ENCODE measurements at regions not wholly inside any gene's neighbourhood (a gene's known extent, or its start where the extent isn't known, plus 50 kb on each side); places are given as distances from the start of the nearest gene placed in this dataset.
"Not testable (repeated sequence)": the region's sequence is repeated elsewhere in the genome, so short reads cannot be mapped to it uniquely, and the experiment has no call there.

GRCh38 chr7:138316421-138317043, 143.5 kb upstream of the TRIM24 start:
- no peak for DNase-seq (ENCODE audit: low read depth)

- no peak for DNase-seq (ENCODE audit: low read depth)
These were observed 142.9 kb upstream of the TRIM24 start for GRCh38 chr7:138317044-138317596.

GRCh38 chr7:138324941-138325340, 135.1 kb upstream of the TRIM24 start:
- no peak for DNase-seq (ENCODE audit: low read depth)

- no peak for DNase-seq (ENCODE audit: low read depth)
These were observed 134.6 kb upstream of the TRIM24 start for GRCh38 chr7:138325434-138325833.

GRCh38 chr7:138328215-138328614, 131.8 kb upstream of the TRIM24 start:
- DNase-seq (ENCODE audit: low read depth) = no peak

- not testable (repeated sequence) for DNase-seq (ENCODE audit: low read depth)
These were observed 127.2 kb upstream of the TRIM24 start for GRCh38 chr7:138332850-138333249.

GRCh38 chr7:138338361-138338760, 121.7 kb upstream of the TRIM24 start:
- no peak for DNase-seq (ENCODE audit: low read depth)

- not testable (repeated sequence) for DNase-seq (ENCODE audit: low read depth)
These were observed 120.8 kb upstream of the TRIM24 start for GRCh38 chr7:138339229-138339628.

- DNase-seq (ENCODE audit: low read depth) = no peak
These were observed 117.1 kb upstream of the TRIM24 start for GRCh38 chr7:138342990-138343389.

- DNase-seq (ENCODE audit: low read depth) = no peak
These were observed 114.5 kb upstream of the TRIM24 start for GRCh38 chr7:138345567-138345966.

GRCh38 chr7:138346975-138347374, 113.1 kb upstream of the TRIM24 start:
- no peak for DNase-seq (ENCODE audit: low read depth)

- no peak for DNase-seq (ENCODE audit: low read depth)
These were observed 110.0 kb upstream of the TRIM24 start for GRCh38 chr7:138349841-138350700.

GRCh38 chr7:138350701-138351357, 109.2 kb upstream of the TRIM24 start:
- DNase-seq (ENCODE audit: low read depth) = no peak

GRCh38 chr7:138352570-138353461, 107.2 kb upstream of the TRIM24 start:
- DNase-seq (ENCODE audit: low read depth) = peak; percentile 96

- no peak for DNase-seq (ENCODE audit: low read depth)
These were observed 106.0 kb upstream of the TRIM24 start for GRCh38 chr7:138354066-138354465.

- DNase-seq (ENCODE audit: low read depth) = no peak
These were observed 104.8 kb upstream of the TRIM24 start for GRCh38 chr7:138355254-138355653.

GRCh38 chr7:138358850-138359341, 101.2 kb upstream of the TRIM24 start:
- DNase-seq (ENCODE audit: low read depth) = no peak

GRCh38 chr7:138359870-138360559, 100.0 kb upstream of the TRIM24 start:
- DNase-seq (ENCODE audit: low read depth) = no peak

GRCh38 chr7:138363721-138364120, 96.3 kb upstream of the TRIM24 start:
- no peak for DNase-seq (ENCODE audit: low read depth)

- not testable (repeated sequence) for DNase-seq (ENCODE audit: low read depth)
These were observed 93.9 kb upstream of the TRIM24 start for GRCh38 chr7:138366137-138366536.

- not testable (repeated sequence) for DNase-seq (ENCODE audit: low read depth)
These were observed 93.4 kb upstream of the TRIM24 start for GRCh38 chr7:138366676-138367075.
